ENCODE measurements at regions not wholly inside any gene's neighbourhood (a gene's known extent, or its start where the extent isn't known, plus 50 kb on each side); places are given as distances from the start of the nearest gene placed in this dataset.

DNA sequence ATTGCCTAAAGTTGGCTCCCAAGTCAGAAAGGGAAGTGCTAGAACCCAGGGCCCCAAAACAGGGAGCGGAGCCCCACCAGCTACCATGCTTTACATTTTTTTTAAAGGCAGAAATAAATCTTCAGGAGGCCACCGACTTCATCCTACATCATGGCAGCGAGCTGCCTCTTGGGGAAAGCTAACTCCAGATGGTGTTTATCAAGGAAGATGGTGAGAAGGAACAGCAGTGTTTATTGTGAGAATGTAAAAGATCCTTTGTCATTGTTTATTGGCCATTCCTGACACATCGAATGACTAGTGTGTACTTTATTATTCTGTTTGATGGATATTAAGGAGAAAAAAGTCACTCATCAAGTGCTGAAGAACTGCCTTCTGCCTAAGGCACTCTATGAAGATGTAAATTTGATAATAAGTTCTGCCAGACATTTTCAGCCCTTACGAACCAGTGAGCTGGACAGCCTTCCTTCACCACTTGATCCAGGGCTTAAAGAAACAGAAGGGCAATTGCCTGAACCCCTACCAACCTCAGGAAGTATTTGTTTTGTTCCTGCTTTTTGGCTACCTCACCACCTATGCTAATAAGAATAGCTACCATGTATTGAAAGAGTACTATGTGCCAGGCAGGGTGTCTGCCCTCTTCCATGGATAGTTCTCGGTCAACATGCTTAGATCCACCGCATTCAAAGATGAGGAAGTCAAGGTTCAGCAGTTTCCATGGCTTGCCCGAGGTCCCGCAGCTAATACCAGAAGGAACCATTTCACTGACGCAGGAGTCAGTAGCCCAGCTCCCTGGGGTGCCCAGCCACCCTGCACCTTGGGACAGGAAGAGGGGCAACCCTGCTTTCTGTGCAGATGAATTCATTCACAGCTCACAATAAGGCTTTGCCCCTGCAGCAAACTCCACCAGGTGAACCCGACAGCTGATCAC, 194.7 kb upstream of the RREB1 start:
- TF ChIP-seq GATA1 (IDR thresholded peaks at IDR 0.05; ENCODE audit: low read depth, low read length), result no peak
- no peak for TF ChIP-seq POLR2A (IDR thresholded peaks at IDR 0.05; ENCODE audit: low read length)
- no peak for DNase-seq

DNA sequence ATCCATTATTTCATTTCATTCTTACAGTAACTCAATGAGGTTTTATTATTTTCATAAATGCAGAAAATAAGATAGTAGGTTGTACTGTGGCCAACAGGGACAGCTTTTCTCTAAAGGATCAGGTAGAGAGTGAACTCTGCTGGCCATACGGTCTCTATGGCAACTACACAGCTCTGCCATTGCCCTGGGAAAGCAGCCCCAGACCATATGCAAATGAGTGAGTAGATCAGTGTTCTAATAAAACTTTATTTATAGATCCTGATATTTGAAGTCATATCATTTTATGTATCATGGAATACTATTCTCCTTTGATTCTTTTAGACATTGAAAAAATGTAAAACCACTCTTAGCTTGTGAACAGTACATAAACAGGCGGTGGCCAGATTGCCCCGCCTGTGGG, 192.5 kb upstream of the RREB1 start:
- TF ChIP-seq GATA1 (IDR thresholded peaks at IDR 0.05; ENCODE audit: low read depth, low read length), result no peak
- no peak for TF ChIP-seq POLR2A (IDR thresholded peaks at IDR 0.05; ENCODE audit: low read length)
- peak; percentile 29 to 42 for DNase-seq

DNA sequence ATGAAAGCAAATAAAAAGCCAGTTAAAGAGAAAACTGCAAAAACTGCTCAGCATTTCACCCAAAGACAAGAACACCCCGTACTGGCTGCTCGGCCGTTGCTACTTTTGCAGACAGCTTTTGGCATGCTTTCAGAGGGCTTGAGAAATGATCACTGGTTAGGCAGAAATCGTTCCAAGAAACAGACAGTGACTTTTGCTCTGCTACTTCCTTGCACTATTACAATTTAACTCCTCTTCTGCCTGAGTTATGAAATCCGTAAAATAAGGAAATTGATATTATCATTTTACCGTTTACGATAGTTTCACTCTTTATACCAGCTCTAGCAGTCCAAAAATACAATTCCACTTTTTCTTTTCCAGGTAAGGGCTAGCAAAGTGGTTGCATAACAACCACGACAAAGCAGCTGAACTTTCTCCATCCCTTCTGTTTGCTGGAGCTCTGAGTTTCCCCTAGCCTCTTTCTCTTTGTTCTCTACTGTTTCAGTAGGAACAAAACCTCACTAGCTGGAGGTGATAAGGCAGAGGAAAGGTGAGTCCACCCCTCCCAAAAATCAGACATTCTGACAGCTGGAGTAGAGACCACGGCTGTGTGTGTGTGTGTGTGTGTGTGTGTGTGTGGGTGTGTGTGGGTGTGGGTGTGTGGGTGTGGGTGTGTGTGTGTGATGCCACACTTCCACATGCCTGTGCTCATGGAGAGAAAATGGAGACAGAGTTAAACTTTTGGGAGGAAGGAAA, 191.8 kb upstream of the RREB1 start:
- no peak for DNase-seq
- TF ChIP-seq GATA1 (IDR thresholded peaks at IDR 0.05; ENCODE audit: low read depth, low read length) (no peak), POLR2A (IDR thresholded peaks at IDR 0.05; ENCODE audit: low read length) (no peak)

DNA sequence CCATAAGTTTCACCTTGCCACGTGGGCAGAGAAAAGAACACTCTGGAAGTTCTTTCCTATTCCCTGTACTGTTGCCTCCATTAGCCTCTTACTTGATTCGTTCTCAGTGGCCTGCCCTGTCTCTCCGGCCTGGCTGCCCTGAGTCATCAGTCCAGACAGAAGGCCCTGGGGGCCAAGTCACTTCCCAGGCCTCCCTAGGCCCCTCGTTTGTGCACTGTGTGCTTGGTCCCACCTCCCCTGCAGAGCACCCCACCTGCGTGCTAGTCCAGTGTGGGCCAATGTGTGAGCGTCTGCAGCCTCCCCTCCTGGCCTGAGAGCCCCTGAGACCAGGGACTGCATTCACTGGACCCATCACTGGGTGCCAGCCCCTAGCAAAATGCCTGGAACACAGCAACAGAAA, 191.2 kb upstream of the RREB1 start:
- no peak for TF ChIP-seq GATA1 (IDR thresholded peaks at IDR 0.05; ENCODE audit: low read depth, low read length)
- no peak for TF ChIP-seq POLR2A (IDR thresholded peaks at IDR 0.05; ENCODE audit: low read length)
- no peak for DNase-seq

DNA sequence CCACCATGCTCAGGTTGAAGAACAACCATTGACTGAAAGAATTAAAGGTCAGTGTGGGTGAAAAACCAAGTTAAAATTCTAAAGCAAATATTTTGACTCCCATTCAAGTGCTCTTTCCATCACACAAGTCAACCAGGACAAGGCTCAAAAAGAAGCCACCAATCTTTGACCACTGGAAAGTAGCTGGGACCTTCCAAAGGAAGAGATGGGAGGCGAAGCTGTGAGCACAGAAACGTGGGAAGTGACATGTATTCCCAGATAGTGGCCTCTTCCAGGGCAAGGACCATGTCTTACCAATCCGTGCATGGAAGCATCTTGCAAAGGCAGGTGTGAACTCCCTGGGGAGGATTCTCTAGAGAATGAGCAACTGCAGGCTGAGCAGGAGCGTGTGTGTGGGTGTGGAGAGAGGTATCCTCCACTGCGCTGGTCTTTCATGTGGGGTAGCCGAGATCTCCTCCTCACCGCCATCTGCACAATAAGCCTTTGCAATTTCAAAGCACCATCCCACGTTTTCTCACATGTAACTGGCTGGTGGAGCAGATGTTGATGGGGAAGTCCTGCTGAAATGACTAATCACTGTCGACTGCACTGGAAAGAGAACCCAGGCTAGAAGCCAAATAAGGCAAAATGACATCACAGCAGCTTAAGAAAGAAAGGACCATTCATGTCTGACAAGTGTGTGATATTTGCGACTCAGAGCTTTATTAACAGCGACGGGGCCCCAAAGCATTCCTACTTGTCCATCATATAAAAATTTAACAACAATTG, 189.4 kb upstream of the RREB1 start:
- TF ChIP-seq POLR2A (IDR thresholded peaks at IDR 0.05; ENCODE audit: low read length), result no peak
- TF ChIP-seq GATA1 (IDR thresholded peaks at IDR 0.05; ENCODE audit: low read depth, low read length), result no peak
- peak in 1 of 2 experiments; percentile 17 for DNase-seq

DNA sequence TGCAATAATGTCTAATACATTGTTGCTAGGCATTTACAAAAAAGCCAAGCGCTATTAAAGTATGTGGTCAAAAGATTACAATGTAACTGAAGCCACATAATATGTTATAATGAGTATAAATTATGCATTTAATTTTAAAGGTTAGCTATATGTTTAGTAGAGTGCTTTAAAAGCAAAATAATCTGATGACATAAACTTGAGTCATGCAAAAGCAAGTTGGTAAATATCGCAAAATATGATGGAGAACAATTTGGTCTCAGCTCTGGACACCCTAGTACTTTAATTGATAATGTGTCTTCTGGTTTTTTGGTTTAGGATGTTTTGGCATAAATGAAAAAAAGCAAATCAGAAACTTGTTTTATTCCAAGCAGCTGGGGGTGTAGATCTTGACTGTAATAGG, 188.6 kb upstream of the RREB1 start:
- DNase-seq, result no peak
- TF ChIP-seq GATA1 (IDR thresholded peaks at IDR 0.05; ENCODE audit: low read depth, low read length), result no peak

DNA sequence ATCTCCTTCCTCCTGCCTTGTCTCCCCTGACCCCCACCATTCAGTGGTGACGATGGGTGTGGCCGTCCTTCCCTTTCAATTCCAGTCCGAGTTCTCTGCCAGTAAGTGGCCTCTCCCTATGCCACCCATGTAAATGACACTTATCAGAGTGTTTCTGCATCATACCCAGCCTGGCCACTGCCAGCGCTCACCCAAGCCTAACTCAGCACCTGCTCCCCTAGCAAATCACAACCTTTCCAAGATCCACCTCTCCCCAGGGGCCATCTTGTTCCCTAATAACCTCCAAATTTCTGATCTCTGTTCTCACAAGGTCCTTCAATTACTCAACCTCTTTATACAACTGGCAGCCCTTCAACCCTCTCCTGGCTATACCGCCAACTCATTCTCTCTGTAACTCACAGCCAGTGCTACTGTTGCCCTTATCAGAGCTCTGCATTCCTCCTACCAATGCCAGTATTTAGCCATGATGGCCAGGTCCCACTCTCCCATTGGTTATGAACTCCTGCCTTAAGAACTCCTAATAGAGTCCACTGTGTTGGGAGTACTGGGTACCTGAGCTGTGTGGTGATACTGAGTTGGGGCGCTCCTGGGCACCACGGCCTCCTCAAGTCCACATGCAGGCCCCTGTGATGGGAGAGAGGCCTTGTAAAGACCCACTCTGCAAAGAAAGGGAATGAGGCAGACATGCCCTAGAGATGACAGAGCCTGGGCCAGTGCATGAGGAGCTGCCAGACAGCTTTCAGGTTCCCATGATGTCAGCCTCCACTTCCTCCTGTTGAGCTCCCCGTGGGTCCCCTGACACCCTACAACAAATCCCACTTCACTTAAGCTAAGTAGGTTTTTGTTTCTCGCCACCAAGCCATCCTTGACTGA, 187.4 kb upstream of the RREB1 start:
- peak; percentile 32 to 38 for DNase-seq
- TF ChIP-seq POLR2A (IDR thresholded peaks at IDR 0.05; ENCODE audit: low read length) (no peak), GATA1 (IDR thresholded peaks at IDR 0.05; ENCODE audit: low read depth, low read length) (no peak)

DNA sequence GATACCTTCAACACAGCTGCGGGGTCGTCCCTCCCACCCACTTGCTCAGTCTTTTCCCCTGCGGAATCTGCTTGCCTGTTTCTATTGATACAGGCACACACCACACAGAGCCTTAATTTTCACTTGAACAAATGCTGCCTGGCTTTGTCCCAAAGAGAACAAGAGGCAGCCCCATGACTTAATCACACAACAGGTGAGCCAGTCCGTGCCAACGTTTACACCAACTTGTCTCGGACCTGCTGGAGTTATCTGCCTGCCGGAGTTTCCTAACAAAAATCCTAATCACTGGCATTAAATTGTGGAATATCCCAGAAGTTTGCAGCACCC, 186.8 kb upstream of the RREB1 start:
- TF ChIP-seq POLR2A (IDR thresholded peaks at IDR 0.05; ENCODE audit: low read length), result no peak
- no peak for TF ChIP-seq GATA1 (IDR thresholded peaks at IDR 0.05; ENCODE audit: low read depth, low read length)
- DNase-seq, result no peak

DNA sequence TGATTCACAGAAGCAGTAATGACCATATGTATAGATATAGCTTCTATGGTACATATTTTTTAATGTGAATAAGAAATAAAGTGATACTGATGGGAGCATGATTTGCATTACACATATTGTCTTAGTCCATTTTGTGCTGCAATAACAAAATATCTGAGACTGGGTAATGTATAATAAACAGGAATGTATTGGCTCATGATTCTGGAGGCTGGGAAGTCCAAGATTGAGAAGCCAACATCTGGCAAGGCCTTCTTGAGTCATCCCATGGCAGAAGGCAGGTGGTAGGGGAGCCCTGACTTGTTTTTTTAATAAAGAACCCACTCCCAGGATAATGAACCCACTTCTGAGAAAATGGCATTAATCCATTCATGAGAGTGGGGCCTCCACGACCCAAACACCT, 185.6 kb upstream of the RREB1 start:
- no peak for DNase-seq
- no peak for TF ChIP-seq GATA1 (IDR thresholded peaks at IDR 0.05; ENCODE audit: low read depth, low read length)
- no peak for TF ChIP-seq POLR2A (IDR thresholded peaks at IDR 0.05; ENCODE audit: low read length)

DNA sequence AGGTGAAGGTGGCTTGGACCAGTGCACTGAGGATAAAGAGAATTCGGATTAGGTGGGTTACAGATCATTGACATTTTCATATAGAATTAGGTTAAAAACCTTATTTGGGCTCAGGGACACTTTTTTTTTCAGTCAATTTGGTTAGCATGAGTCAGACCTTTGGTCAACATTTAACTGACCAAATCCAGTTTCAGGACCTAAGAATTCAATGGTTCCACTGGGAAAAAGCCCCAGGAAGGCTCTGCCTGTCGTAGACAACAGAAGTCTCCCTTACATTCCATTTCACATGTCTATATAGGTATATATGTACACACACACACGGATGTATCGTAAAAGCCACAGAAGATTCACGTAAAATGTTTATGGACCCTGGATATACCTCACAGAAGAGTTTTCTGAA, 184.2 kb upstream of the RREB1 start:
- DNase-seq, result no peak
- TF ChIP-seq POLR2A (IDR thresholded peaks at IDR 0.05; ENCODE audit: low read length) (no peak), GATA1 (IDR thresholded peaks at IDR 0.05; ENCODE audit: low read depth, low read length) (no peak)

DNA sequence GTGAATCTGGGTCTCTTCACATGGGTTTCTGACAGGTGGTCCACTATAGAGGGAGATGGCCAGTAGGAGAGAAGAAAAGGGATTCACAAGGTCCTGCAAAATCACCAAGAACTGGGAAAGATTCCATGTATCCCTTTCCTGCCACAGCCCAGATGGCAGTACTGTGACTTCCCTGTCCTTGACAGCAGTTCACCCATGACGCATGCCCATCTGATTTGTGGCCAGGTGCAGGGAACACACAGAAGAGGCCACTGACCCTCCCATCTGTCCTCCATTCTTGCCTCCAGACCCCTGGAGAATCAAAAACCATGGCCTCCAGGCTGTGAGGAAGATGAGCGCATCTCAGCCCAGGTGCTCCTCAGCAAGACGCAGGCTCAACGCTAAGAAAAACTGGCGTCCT, 183.1 kb upstream of the RREB1 start:
- TF ChIP-seq POLR2A (IDR thresholded peaks at IDR 0.05; ENCODE audit: low read length), result no peak
- no peak for TF ChIP-seq GATA1 (IDR thresholded peaks at IDR 0.05; ENCODE audit: low read depth, low read length)
- no peak for DNase-seq

DNA sequence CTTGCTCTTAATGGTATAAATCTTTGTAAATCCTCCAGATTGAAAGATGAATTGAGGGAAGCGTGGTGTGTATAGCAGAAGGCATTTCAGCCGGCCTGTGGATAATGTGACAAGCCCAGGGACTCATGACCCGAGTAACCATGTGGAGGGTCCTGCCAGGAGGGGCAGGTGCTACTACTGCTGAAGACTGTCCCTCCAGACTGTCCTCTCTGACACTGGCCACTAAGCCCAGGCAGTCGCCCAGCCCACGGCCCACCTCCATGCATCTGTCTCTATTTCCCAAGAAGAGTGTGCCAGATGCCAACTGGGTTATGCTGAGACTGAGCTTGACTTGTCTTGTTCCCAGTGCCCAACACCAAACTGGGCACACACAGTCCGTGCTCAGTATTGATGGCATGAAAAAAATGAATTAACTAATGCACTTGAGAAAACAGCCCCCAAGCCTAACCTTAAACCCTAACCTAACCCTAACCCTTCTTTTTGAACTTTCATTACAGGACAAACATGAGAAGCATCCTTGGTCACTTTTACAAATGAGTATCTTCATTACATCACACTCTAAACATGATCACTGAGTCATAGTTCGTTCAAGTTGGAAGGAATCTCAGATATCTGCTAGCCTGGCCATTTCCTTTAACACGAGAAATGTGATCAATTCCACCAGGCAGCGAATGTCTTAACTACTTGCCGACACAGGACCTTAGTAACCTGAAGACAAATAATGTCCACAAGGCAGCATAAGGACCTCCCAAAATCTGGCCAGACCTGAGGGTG, 182.2 kb upstream of the RREB1 start:
- TF ChIP-seq GATA1 (IDR thresholded peaks at IDR 0.05; ENCODE audit: low read depth, low read length), result no peak
- TF ChIP-seq POLR2A (IDR thresholded peaks at IDR 0.05; ENCODE audit: low read length), result no peak
- no peak for DNase-seq

DNA sequence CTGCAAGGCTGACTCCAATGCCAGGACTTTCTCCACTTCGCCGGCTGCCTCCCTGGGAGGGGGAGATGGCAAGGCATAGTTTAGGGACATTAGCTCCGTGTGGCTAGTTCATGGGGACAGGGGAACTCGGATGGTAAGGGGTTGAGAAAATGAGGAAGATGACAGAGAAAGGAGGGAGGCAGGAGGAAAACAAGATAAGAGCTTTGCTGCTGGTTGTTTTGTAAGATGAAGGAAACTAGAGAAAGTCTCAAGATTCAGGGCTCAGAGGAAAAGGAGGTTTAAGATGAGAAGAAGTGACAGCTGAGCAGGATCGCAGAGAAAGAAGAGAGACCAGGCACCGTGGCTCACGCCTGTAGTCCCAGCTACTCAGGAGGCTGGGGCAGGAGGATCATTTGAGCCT, 180.9 kb upstream of the RREB1 start:
- DNase-seq, result no peak
- no peak for TF ChIP-seq POLR2A (IDR thresholded peaks at IDR 0.05; ENCODE audit: low read length)
- no peak for TF ChIP-seq GATA1 (IDR thresholded peaks at IDR 0.05; ENCODE audit: low read depth, low read length)
